Activated T-cell treated with anti-CD3 and anti-CD28 coated beads, Interleukin-2, amount 50 U/mL, for 24 hours (primary cell): ENCODE measurements at regions not wholly inside any gene's neighbourhood (a gene's known extent, or its start where the extent isn't known, plus 50 kb on each side); places are given as distances from the start of the nearest gene placed in this dataset.

ENCODE experiments used
- DNase-seq: peaks from one replicate; pipeline ENCODE4 v3.0.0-alpha.2; 2020
- H3K27ac Mint-ChIP-seq: 2 replicates; pipeline ENCODE4 v1.8.0; 2020; ENCODE audit warnings: mild to moderate bottlenecking, mixed read lengths
- H3K27me3 Mint-ChIP-seq: 2 replicates; pipeline ENCODE4 v1.8.0; 2020; ENCODE audit warnings: mixed read lengths
- H3K36me3 Mint-ChIP-seq: 2 replicates; pipeline ENCODE4 v1.8.0; 2020; ENCODE audit warnings: low read depth, mixed read lengths
- H3K4me1 Mint-ChIP-seq: 2 replicates; pipeline ENCODE4 v1.8.0; 2020; ENCODE audit warnings: low read depth, mixed read lengths
- H3K4me3 Mint-ChIP-seq: 2 replicates; pipeline ENCODE4 v1.8.0; 2020; ENCODE audit warnings: mild to moderate bottlenecking, moderate library complexity, mixed read lengths
- H3K9me3 Mint-ChIP-seq: 2 replicates; pipeline ENCODE4 v1.8.0; 2020; ENCODE audit warnings: mixed read lengths

DNA sequence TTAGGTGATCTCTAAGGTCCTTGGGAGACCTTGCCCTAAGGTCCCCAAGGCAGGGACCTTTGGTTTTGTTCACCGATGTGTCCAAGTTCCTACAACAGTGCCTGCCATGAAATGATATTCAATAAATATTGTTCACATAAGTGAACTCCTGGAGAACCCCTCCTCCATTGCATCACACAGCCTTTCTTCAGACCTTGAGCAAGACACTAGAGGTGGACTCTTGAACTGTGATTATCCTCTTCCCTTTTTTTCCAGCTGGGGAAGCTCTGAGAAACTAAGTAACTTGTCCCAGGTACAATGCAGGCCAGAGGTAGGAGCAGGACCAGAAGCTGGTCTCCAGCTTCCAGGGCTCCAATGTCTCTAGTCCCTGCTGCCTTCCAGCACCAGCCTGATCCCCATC is 76.6 kb upstream of the LMO1 start:
- Mint-ChIP-seq H3K4me1 (peaks cover 5% of the 10 kb centered on the region), H3K36me3 (no peaks in the 10 kb centered on the region), H3K4me3 (no peak overlapping the region), H3K27me3 (peaks cover 15% of the 10 kb centered on the region), H3K9me3 (no peaks in the 10 kb centered on the region), H3K27ac (no peak overlapping the region)
- no peak for DNase-seq

DNA sequence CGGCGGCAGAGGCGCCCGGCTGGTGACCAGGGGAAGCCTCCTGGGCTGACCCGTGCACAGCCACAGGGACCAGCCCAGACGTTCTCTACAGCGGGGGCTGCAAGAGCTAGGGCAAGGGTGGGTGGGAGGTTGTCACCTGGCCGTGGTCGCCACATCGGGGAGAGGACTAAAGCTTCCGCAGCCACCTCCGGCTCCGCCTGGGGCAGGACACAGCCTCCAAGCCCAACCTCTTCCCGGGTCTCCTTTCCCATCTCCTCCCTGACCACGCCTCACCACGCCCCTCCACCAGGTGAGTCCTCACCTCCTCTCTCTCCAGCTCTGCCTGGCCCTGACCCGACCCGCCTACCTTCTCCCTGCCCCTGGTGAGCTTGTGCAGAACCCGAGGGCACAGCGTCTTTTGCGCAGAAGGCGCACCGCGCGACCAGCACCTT is 75.9 kb upstream of the LMO1 start:
- no peaks in the 10 kb centered on the region for H3K9me3 Mint-ChIP-seq
- no peak overlapping the region for H3K4me3 Mint-ChIP-seq
- H3K4me1 Mint-ChIP-seq: peaks cover 5% of the 10 kb centered on the region
- no peak overlapping the region for H3K27ac Mint-ChIP-seq
- H3K27me3 Mint-ChIP-seq: peaks cover 15% of the 10 kb centered on the region
- H3K36me3 Mint-ChIP-seq: no peaks in the 10 kb centered on the region
- no peak for DNase-seq

DNA sequence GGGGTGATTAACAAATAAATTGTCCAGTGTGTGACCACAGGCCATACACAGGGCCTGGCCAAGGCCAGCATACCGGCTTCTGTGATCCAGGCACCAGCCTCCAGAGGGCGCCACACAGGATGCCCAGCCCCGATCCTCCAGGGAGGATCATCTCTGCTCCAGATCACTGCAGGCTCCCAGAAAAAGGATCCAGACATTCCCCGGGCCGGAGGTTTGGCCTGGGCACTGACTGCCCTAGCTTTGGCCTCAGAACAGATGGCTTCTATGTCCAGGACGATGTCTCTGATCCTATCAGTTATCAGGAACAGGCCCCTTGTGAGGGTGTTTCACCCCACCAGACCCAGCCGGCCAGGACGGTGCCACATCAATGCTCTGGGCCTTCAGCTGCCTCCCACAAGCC is 74.5 kb upstream of the LMO1 start:
- H3K4me1 Mint-ChIP-seq: peaks cover 2% of the 10 kb centered on the region
- DNase-seq: peak; percentile 47
- H3K4me3 Mint-ChIP-seq: no peak overlapping the region
- no peaks in the 10 kb centered on the region for H3K9me3 Mint-ChIP-seq
- H3K27me3 Mint-ChIP-seq: peaks cover 13% of the 10 kb centered on the region
- no peaks in the 10 kb centered on the region for H3K36me3 Mint-ChIP-seq
- H3K27ac Mint-ChIP-seq: no peak overlapping the region

DNA sequence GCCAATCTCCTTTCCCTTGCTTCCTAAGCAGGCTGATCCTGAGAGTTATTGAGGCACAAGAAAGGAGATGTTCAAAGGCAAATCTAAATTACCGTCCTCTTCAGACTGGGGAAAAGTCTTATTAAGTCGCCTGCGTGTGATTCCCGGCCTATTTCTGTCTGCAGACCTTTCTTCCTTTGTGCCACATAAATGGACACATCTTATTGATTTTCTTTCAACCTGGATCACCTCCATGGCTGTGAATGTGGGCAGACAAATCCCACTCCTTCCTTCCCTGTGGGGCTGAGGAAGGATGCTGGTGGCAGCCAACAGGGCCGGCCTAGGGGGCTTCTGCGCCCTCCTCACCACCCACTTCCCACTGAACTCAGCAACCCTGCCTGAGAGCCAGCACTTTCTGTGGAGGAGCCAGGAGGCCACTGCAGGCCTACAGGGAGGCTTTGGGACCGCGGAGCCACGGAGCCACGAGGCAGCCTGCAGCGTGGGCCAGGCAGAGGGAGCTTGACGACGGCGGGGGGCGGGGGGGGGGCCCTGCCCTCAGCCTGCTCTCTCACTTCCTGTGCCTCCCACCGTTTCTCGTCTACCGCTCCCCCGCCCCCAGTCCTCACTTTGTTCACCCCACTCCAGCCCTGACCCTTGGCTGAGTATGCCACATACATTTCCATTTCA is 73.6 kb upstream of the LMO1 start:
- peaks cover 8% of the 10 kb centered on the region for H3K27me3 Mint-ChIP-seq
- H3K9me3 Mint-ChIP-seq: no peaks in the 10 kb centered on the region
- DNase-seq: no peak
- H3K36me3 Mint-ChIP-seq: no peaks in the 10 kb centered on the region
- H3K27ac Mint-ChIP-seq: no peak overlapping the region
- no peak overlapping the region for H3K4me3 Mint-ChIP-seq
- no peaks in the 10 kb centered on the region for H3K4me1 Mint-ChIP-seq

DNA sequence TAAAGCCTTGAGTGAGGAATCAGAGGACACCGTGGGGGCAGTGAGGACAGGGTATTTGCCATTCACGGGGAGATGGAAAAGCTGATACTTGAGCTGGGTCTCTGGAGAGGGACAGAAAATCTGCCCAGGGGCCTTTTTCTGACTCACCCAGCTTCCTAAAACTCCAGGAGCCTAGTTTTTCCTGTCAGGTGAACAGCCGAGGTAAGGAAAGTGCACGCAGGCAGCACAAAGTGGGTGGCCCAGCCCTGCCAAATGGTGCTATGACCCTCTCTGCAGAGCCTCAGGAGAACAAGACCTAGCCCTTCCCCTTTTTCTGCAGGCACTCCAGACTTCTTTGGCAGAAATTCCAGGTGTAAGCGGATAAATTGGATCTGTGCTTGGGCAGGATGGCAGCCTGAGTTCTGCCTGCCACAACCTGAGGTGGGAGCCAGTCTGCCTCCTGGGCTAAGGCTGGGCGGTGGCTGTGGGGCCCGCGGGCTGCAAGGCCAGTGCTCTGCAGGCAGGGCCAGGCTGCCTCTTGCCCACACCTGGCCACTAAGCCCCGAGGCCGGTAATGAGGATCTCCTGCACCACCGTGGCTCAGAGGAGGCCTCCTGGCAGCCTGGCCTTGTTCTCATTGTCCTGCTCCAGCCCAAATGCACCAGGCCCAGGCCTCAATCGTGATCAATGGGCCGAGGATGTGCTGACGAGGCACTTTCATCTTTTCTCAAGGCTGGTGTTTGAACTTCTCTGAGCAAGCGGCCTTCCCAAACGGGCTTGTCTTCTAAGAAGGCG is 72.9 kb upstream of the LMO1 start:
- Mint-ChIP-seq H3K27ac (no peak overlapping the region), H3K4me3 (no peak overlapping the region), H3K27me3 (peaks cover 6% of the 10 kb centered on the region), H3K4me1 (no peaks in the 10 kb centered on the region), H3K9me3 (no peaks in the 10 kb centered on the region), H3K36me3 (no peaks in the 10 kb centered on the region)
- no peak for DNase-seq

DNA sequence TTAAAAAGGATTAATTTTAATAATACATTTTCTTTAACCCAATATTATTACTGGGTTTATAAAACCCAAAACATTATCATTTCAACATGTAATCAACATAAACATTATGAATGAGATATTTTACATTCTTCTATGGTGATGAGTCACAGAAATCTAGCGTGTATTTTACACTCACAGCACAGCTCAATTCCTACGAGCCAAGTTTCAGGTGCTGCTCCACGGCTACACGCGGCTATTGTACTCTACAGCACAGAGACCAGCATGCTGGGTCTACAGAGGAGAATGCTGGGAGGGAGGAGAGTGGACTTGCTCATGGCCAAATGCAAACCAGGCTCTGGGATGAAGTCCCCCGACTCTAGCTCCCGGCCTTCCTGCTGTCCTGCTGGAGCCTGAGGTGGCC is 72.0 kb upstream of the LMO1 start:
- no peaks in the 10 kb centered on the region for H3K36me3 Mint-ChIP-seq
- no peak overlapping the region for H3K27ac Mint-ChIP-seq
- peaks cover 12% of the 10 kb centered on the region for H3K27me3 Mint-ChIP-seq
- no peaks in the 10 kb centered on the region for H3K9me3 Mint-ChIP-seq
- no peak overlapping the region for H3K4me3 Mint-ChIP-seq
- H3K4me1 Mint-ChIP-seq: no peaks in the 10 kb centered on the region
- DNase-seq: no peak

DNA sequence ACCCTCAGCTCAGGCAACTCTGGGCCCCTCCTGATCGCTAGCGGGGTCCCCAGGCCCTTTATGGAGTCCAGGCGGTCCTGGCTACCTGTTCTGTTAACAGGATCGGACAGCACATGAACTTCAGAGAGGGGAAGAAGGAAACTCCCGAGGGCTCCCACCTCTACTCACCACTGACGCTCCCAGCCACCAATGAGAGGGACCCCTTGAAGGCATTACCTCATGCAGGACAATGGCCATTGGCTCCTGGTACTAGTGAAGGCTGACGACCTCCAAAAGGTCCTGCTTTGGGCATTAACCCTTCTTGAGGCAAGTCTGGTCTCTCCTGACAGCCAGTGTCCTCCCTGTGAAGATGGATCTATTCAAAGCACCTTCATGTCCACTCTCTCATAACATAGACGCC is 71.5 kb upstream of the LMO1 start:
- H3K9me3 Mint-ChIP-seq: no peaks in the 10 kb centered on the region
- H3K36me3 Mint-ChIP-seq: no peaks in the 10 kb centered on the region
- DNase-seq: no peak
- no peak overlapping the region for H3K4me3 Mint-ChIP-seq
- no peaks in the 10 kb centered on the region for H3K4me1 Mint-ChIP-seq
- H3K27ac Mint-ChIP-seq: no peak overlapping the region
- H3K27me3 Mint-ChIP-seq: peaks cover 12% of the 10 kb centered on the region

DNA sequence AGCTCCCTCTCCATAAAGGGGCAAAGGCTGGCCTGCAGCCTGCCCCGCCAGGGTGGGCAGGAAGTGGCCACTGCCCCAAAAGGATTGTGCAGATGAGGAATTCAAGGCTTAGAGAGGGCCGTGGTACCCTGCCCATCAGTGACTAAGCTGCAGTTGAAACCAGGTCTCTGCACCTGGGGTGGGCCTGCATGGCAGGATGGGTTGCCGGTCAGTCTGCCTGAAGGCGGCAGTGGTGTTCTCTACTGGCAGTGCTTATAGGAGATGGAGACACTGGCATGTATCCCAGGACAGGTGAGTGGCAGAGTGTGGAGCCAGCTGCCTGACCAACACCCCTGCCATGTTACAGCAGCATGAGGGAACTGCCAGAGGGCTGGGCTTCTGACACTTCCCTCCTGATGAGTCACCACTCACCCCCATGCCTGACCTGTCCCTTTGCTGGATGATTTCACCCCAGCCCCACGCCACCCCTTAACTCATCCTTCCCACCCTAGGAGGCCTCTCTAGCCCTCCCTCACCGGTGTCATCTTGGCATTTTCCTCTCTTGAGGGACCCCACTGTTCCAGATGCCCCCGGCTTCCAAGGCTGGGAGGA is 70.2 kb upstream of the LMO1 start:
- DNase-seq: no peak
- Mint-ChIP-seq H3K36me3 (no peaks in the 10 kb centered on the region), H3K4me1 (peaks cover 2% of the 10 kb centered on the region), H3K4me3 (no peak overlapping the region), H3K27ac (no peak overlapping the region), H3K27me3 (peaks cover 12% of the 10 kb centered on the region), H3K9me3 (no peaks in the 10 kb centered on the region)

DNA sequence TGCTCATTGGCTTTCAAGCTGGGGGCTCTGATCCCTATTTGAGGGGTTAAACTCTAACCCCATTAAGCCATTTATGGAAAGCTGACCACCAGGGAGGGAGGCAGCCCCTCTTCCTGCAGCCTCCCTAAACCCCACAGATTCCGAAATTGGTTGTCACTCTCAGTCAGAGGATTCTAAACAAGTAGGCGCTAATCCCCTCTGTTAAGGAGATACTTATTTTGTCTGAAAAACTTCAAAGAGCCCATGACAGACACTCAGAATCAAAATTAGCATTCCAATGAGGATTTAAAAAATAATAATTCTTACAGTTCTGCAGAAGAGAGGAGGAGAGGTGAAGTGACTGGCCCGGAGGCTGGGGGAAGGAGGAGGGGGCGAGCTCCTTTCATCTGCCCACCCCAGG is 69.7 kb upstream of the LMO1 start:
- H3K4me1 Mint-ChIP-seq: peaks cover 3% of the 10 kb centered on the region
- no peaks in the 10 kb centered on the region for H3K9me3 Mint-ChIP-seq
- no peaks in the 10 kb centered on the region for H3K36me3 Mint-ChIP-seq
- H3K4me3 Mint-ChIP-seq: no peak overlapping the region
- no peak for DNase-seq
- peaks cover 12% of the 10 kb centered on the region for H3K27me3 Mint-ChIP-seq
- no peak overlapping the region for H3K27ac Mint-ChIP-seq

DNA sequence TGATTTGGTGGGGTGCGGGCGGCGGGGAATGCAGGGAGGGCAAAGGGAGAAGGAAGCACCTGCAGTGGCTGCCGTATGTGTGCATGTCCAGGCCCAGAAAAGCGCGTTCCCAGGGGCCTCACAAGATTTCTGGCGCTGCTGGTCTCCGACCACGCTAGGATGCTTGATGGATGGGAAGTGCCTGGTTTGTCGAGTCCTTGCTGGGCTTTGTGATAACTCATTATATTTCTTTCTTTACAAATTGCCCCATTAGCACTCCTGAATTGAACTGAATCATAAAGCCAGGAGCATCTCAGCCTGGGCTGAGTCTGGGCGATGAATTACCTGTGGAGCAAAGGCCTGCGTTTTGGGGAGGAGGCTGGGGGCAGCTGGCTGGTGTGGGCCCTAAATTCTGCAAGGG is 69.2 kb upstream of the LMO1 start:
- H3K36me3 Mint-ChIP-seq: no peaks in the 10 kb centered on the region
- no peak for DNase-seq
- no peaks in the 10 kb centered on the region for H3K9me3 Mint-ChIP-seq
- H3K27ac Mint-ChIP-seq: no peak overlapping the region
- H3K4me1 Mint-ChIP-seq: peaks cover 3% of the 10 kb centered on the region
- H3K27me3 Mint-ChIP-seq: peaks cover 12% of the 10 kb centered on the region
- H3K4me3 Mint-ChIP-seq: no peak overlapping the region

DNA sequence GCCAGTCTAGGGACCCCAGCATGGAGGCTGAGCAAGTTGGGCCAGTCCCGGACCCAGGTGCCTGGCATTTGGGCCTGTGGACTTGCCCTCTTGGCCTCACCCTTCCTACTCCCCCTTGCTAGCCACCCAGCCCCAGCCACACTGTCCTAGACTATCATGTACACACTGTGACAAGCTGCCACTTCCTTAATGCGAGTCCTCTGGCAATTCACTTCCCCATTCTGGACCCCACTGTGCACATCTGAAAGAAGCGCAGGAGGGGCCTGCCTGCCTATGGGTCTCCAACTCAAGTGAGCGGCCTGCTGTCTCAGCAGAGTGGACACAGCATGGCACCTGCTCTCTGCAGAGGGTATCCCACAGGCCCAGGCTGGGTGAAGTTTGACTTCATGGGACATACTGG is 68.5 kb upstream of the LMO1 start:
- no peak for DNase-seq
- Mint-ChIP-seq H3K4me3 (no peak overlapping the region), H3K9me3 (no peaks in the 10 kb centered on the region), H3K4me1 (peaks cover 3% of the 10 kb centered on the region), H3K36me3 (no peaks in the 10 kb centered on the region), H3K27me3 (peaks cover 12% of the 10 kb centered on the region), H3K27ac (no peak overlapping the region)

DNA sequence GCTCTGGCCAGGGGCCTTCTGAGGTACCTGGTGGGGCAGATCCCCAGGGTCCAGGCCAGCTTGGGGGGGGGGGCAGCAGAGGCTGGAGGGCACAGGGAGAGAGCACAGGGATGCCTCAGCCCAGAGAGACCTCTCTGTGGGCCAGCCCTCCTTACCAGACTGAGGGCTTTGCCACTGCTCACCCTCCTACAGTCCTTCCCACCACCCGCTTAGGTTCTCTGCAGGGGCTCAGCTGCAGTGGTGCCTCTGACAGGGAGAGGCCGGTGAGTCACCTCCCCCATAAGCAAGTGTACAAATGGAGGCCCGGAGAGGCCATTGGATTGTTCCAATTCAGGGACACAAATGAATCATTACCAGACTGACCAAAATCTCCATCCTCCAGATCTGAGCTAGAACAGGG is 68.1 kb upstream of the LMO1 start:
- no peak for DNase-seq
- Mint-ChIP-seq H3K4me3 (no peak overlapping the region), H3K4me1 (peaks cover 3% of the 10 kb centered on the region), H3K9me3 (no peaks in the 10 kb centered on the region), H3K36me3 (no peaks in the 10 kb centered on the region), H3K27me3 (peaks cover 12% of the 10 kb centered on the region), H3K27ac (no peak overlapping the region)

DNA sequence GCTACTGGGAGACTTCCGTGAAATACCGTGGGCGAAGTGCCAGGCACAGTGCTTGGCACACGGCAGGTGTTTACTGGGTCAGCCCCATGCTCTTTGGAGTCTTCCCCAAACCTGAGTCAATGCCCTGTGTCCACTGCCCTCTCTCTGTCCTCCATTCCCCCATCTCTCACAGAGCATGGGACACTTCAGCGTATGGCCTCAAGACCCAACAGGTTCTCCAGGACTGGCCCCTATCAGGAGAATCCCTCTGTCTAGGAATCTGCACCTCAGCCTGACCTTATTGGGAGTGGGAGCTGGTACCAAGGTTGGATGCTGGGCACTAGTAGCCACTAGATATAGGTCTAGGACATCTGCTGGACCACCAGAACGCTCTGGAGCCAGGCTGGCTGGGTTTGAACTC is 67.2 kb upstream of the LMO1 start:
- Mint-ChIP-seq H3K4me1 (peaks cover 3% of the 10 kb centered on the region), H3K4me3 (no peak overlapping the region), H3K9me3 (no peaks in the 10 kb centered on the region), H3K36me3 (no peaks in the 10 kb centered on the region), H3K27ac (no peak overlapping the region), H3K27me3 (peaks cover 12% of the 10 kb centered on the region)
- no peak for DNase-seq

DNA sequence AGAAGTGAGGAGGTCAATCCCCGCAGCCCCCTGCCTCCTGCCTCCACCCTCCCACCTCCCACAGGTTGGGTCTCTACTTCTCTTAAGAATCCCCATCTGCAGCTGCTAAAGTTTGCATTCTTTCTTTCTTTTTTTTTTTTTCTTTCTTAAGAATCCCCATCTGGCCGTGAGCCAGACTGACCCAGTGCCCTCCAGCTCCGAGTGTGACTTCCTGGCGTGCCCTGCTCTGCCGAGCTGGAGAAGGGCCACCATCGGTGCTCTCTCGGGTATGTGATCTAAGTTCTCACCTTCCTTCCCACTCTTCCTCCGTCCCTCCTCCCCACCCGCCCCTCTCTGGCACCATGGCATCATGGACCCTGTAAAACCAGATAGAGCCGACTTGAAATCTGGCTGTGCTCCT is 66.7 kb upstream of the LMO1 start:
- H3K27ac Mint-ChIP-seq: no peak overlapping the region
- H3K4me3 Mint-ChIP-seq: no peak overlapping the region
- DNase-seq: no peak
- peaks cover 3% of the 10 kb centered on the region for H3K4me1 Mint-ChIP-seq
- H3K36me3 Mint-ChIP-seq: no peaks in the 10 kb centered on the region
- H3K9me3 Mint-ChIP-seq: no peaks in the 10 kb centered on the region
- H3K27me3 Mint-ChIP-seq: peaks cover 12% of the 10 kb centered on the region

DNA sequence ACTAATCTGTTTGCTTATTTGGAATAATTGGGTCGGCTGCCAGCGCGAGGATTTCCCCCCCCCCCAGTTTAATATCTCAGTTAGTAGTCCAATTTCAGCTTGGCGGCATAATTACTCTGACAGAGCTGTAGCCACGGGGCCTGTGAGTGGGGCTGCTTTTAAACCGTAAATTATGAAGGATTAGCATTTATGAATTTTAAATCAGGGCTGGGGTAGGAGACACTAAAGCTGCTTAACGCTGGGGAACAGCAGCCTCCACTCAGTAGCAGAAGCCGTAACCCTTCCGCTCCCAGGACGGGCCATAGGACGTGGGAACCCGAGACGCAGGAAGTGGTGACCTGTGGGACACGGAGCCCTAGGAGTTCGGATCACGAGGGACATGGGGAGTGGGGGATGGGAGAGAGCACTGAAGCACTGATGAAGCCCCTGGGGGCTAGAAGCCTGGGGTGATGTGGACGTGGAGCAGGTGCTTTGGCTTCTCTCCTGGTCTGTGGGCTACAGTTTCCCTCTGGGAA is 66.2 kb upstream of the LMO1 start:
- Mint-ChIP-seq H3K4me3 (no peak overlapping the region), H3K9me3 (no peaks in the 10 kb centered on the region), H3K27ac (no peak overlapping the region), H3K36me3 (no peaks in the 10 kb centered on the region), H3K4me1 (peaks cover 3% of the 10 kb centered on the region), H3K27me3 (peaks cover 12% of the 10 kb centered on the region)
- DNase-seq: no peak
